GM19238 (cell line): ENCODE measurements at regions not wholly inside any gene's neighbourhood (a gene's known extent, or its start where the extent isn't known, plus 50 kb on each side); places are given as distances from the start of the nearest gene placed in this dataset.

ENCODE experiments used
- DNase-seq: peaks from one replicate; pipeline ENCODE4 v3.0.0; 2011; ENCODE audit warnings: low spot score; ENCODE audit not compliant: insufficient read length

DNA sequence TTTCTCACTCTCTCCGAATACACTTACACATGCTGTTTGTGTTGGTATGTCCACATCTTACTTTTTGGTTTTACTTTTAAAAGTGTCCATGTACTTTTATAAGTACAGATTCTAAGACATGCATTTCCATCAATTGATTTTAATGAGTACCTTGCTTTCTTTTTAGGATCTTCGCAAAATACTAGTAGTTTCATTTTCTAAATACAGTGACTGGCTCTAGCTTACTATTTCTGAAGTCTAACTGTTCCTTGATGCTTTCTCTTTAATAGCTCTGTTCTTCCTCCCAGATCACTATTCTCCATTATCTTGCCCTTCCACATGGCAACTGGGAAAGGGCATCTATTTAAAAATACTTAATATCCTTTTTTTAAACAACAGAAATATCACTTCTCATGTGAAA is 164.1 kb downstream of the KITLG start:
- no peak for DNase-seq

DNA sequence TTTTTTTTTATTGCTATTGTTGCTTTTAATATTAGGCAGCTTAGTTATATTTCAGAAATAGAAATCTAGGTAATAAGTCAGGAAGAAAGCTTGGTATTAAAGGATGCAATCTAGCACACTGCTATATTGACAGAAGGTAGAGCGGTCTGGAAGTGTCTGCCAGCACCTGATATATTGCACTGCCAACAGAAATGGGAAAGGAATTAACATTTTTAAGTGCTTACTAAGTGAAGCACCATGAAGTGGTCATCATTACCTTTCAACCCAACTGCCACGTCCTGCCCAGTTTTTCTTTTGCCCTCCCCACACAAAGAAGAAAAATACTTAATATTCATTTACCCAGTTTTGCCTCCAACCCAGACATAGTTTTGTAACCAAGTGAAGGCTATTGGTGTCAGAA is 163.5 kb downstream of the KITLG start:
- no peak for DNase-seq

DNA sequence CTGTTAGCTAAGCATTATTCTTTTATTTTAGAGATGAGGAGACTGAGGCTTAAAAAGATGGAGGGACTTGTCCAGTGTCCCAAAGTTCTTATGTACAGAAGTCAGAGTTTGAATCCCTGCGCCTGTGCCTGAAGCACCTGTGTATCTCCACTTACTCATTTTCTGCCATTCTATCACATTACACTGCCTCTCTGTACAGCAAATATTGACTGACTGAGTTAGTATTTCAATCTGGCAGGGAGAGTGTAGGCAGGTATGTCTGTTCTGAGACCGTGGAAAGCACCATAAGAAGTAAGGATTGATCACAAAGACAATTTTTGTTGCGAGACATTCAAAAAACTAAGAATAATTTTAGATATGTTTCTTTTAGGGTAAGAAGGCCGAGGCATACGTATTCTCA is 162.7 kb downstream of the KITLG start:
- DNase-seq, result no peak

DNA sequence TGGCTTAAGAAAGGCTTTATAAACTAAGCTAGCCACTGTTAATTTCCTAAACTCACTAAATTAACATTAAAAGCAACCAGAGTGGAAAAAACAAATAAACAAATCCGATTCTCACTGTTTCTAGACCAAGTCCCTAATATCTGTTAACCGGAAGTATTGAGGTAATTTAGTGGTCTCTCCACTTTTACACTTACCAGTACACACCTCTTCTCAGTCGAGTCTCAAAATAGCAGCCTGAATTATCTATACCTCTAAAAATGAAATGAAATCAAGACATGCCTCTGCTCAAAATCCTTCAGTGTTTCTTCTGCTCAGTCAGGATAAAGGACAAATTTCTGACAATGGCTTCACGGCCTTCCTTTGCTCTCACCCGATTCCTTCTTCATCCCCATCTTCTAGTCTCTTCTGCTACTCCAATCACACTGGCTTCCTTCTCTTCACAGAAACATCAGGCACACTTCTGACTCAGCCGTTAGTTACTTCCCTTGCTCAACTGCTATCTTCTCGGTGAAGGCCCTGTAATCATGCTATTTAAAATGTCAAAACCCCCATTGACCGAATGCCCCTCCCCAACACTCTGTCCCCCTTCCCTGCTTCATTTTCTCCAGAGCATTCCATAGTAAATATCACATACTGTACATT is 161.3 kb downstream of the KITLG start:
- DNase-seq, result no peak

DNA sequence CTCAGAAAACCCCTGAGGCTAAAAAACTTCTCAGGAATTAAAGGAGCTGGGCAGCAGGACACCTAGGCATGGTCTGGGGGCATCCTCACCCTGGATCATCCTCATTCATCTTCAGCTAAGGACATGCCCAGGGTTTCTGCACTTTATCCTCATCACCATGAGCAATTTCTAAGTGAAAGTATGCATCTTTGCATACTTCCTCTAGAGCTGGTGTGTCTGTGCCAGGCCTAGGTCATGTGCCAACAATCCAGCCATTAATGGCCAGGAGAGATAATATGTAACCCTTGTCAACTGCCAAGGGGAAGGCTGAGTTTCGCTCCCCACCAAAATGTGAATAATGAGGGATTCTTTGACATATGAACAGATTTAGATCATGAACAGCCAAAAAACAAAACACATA is 160.5 kb downstream of the KITLG start:
- no peak for DNase-seq

DNA sequence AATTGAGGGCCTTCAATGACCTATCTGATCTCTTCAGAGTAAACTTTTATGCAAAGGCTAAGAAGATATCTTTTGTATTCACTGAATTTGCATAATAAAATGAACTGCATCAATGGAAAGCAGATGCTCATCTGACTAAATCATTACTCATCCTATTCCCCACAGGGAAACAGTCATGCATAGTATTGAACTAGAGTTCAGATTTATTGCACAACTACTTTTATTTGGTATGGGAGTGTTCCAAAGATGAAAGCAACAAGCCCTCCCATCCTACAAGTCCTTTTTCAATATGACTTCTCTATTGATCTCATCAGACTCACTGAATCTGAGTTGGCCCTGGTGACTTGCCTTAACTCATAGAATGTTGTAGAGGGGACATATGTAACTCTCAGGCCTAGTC is 159.8 kb downstream of the KITLG start:
- no peak for DNase-seq

DNA sequence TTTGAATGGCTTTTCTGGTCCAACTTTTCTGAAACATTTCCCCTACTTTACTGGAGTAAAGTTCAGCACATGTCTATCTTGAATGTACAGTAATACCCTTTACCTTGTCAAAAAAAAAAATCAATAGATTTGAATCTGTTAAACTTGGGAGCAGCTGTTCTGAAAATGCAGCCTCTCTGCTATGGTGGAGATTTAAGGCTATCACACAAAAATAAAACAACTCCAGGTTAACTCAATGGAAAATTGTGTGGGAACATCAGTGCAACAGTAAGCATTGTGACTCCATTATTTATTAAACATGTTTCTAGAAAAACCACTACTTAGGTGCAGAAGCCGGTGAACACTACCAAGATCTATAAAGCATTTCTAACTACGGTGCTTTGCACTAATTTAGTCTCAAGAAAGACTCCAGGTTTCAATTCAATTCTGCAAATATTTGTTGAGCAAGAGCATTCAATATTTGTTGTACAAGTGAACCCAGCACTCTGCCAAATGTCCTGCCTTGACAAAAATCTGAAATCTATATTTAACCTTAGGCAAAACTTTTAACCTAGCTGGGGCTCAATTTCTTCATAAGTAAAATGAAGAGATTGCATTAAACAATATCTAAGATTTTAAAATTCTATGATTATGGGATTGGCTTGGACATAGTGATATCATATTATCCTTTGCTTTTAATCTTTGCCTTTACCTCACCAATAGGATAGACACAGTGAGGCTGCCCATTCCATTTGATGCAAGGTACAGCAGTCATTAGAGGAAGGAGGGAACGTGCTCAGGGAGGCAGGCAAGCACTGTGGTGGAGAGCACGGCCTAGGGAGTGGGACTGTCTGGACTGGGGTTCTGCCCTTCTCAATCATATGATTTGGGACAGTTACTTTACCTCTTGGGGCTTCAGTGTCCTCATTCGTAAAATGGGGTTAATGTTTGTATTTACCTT is 155.2 kb downstream of the KITLG start:
- no peak for DNase-seq

DNA sequence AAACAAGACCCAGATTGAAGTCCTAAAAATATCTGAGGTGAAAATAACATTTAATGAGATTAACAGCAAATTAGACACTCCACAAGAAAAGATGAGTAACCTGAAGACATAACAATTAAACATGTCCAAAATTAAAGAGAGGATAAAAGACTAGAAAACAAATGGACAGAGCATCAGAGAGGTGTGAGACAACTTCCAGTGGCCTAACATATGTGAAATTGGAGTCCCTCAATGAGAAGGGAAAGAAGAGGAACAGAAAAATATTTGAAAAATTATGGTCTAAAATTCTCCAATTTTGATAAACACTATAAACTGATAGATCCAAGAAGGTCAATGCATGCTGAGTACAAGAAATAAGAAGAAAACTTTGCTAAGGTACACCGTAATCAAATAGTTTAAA is 151.9 kb downstream of the KITLG start:
- DNase-seq, result no peak

DNA sequence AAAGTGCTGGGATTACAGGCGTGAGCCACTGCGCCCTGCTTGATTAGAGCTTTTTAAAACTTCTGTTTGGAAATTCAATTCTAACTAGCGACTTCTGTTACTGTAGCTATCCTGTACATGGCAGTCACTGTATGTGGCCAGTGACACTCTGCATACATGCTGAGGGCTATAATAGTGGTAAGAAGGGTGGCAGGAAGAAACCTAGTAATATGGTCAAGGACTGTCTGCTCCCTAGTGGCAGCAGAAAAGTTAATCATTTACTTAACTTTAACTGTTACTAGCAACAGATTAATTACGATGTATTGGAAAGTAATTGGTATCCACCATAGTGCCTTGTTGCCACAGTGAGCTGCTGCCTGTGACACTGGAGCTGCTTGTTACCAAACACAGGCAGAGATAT is 149.0 kb downstream of the KITLG start:
- DNase-seq, result no peak

DNA sequence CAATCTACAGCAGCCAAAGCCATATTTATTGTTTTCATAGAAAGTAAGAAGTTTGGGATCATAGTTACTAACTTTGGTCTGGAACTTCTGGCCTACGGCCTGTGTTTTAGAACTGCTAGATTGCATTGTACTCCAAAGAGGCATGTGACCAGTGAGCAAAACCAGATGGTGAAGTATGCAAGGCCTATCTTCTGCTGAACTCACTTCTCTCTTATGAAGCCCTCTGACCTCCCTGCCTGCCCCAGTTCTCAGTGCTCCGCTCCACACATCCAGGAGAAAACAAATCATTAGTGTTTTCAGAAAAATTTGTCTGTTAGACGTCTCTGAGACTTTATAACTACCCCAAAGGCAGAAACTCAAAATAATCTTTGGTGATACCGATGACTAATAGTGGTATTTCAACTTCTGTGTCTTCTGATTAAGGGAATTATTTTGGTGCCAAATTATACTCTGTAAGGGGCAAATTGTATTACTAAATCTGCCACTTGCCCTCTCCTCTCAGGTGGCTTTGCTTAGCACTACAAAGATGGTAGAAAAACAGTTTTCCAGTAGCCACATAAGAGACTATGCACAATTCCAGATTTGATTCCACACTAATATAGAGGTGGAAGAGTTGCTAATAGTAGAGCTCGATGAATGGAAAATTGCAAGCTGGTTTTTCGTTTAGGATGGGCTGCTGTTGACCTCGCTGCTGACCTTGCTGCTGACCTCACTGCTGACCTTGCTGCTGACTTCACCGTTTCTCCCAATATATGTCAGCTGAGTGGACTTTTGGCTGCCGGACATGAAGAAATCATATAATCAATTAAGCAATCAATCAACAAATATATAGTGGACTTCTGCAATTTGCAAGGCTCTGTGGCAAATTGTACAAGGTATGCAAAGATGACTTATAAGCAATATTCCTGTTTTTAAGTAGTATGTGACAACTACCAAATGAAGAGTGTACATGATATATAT is 147.5 kb downstream of the KITLG start:
- no peak for DNase-seq

DNA sequence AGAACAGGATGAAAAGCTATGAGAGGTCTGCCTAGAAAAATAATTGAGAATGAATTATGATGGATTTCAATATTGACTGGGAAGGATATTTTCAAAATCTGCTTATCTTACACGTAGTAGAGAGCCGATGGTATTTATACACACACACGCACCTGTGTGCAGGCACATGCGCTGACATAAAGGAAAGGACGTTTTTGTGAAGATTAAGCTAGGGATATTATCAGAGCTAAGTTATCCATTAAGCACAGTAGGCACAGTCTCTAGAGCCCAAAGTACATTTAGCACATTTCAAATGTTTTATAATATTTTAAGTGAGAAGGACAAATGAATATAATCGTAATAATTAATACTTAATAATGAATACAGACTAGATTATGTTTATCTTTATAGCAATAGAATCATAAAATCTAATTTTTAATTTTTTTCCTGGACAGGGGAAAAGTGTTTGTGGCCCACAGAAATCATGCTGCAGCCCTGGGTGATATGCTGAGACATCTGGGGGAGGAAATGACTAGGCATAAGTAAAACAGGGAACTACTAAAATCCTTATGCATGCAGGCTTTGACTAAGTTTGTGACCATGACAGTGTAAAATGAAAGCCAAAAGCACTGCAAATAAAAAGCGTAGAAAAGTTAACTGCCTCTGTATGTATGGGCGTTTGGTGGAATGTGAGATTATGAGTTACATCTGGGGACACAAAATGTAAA is 146.1 kb downstream of the KITLG start:
- no peak for DNase-seq

DNA sequence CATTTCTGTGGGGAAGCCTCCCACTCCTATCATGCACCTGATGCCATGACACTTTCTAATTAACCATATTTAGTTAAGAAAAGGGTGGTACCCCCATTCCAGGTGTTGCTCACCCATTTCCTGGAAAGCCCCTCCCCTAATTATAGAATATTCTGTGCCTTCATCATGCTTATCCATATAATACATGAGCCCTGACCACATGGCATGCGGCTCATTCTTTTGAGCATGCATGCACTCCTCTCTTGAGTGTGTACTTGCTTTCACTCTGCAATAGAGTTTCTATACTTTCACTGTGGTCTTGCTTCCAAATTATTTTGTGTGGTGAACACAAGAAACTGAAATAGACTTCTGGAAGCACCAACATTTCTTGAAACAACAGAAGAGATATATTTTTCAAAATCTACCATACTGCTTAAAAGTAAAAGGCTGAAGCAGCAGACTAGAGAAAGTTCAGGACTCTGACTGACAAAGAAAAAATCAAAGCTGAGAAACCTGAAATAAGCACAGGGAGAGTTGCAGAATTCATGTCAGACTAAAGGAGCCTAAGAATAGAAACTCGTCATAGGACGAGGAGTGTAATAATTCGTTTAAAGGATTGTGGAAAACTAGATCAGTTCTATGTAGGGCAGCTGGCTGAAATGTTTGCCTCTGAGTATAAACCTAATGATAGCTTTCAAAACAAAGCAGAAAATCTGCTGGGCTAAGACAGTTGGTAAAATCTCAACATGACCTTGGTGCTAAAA is 144.8 kb downstream of the KITLG start:
- no peak for DNase-seq

DNA sequence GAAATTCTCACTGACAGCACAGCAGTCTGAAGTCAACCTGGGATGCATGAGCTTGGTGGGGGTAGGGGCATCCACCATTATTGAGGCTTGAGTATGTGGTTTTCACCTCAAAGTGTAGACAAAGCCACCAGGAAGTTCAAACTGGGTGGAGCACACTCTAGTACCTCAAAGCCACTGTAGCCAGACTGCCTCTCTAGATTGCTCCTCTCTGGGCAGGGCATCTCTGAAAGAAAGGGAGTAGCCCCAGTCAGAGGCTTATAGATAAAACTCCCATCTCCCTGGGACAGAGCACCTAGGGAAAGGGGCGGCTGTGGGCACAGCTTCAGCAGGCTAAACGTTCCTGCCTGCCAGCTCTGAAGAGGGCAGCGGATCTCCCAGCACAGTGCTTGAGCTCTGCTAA is 143.0 kb downstream of the KITLG start:
- DNase-seq, result no peak
